Stimulated activated CD4-positive, alpha-beta T cell treated with anti-CD3 and anti-CD28 coated beads, Interleukin-4, amount 100 ng/mL, for 1 hour (primary cell): ENCODE measurements at regions not wholly inside any gene's neighbourhood (a gene's known extent, or its start where the extent isn't known, plus 50 kb on each side); places are given as distances from the start of the nearest gene placed in this dataset.
A peak's percentile ranks its signal among the peaks of the same experiment; 100 is the strongest.

Source experiments
- DNase-seq: peaks from one replicate; pipeline ENCODE4 v3.0.0-alpha.2; 2020

GRCh38 chr2:160683206-160683605 is 189.6 kb upstream of the RBMS1 start:
- DNase-seq: no peak

GRCh38 chr2:160687629-160688028 is 194.0 kb upstream of the RBMS1 start:
- DNase-seq: no peak

- no peak for DNase-seq
These were observed 195.8 kb upstream of the RBMS1 start for GRCh38 chr2:160689441-160689840.

- DNase-seq: no peak
These were observed 200.6 kb upstream of the RBMS1 start for GRCh38 chr2:160694221-160694620.

- DNase-seq: peak; percentile 8
These were observed 201.0 kb upstream of the RBMS1 start for GRCh38 chr2:160694631-160695030.

GRCh38 chr2:160695402-160696086 is 201.9 kb upstream of the RBMS1 start:
- DNase-seq: no peak

GRCh38 chr2:160696087-160696452 is 202.5 kb upstream of the RBMS1 start:
- no peak for DNase-seq

GRCh38 chr2:160697817-160698216 is 204.2 kb upstream of the RBMS1 start:
- no peak for DNase-seq

- DNase-seq: no peak
These were observed 206.6 kb upstream of the RBMS1 start for GRCh38 chr2:160700021-160700814.

- no peak for DNase-seq
These were observed 208.2 kb upstream of the RBMS1 start for GRCh38 chr2:160701822-160702221.

GRCh38 chr2:160702754-160703153 is 209.1 kb upstream of the RBMS1 start:
- no peak for DNase-seq

- peak; percentile 6 for DNase-seq
These were observed 210.3 kb upstream of the RBMS1 start for GRCh38 chr2:160703648-160704585.

- no peak for DNase-seq
These were observed 221.8 kb upstream of the RBMS1 start for GRCh38 chr2:160715428-160715827.

- no peak for DNase-seq
These were observed 225.5 kb upstream of the RBMS1 start for GRCh38 chr2:160719116-160719515.

- DNase-seq: no peak
These were observed 226.5 kb upstream of the RBMS1 start for GRCh38 chr2:160720098-160720497.

GRCh38 chr2:160721089-160722040 is 227.8 kb upstream of the RBMS1 start:
- no peak for DNase-seq

GRCh38 chr2:160726046-160726445 is 232.4 kb upstream of the RBMS1 start:
- no peak for DNase-seq

- DNase-seq: no peak
These were observed 236.8 kb upstream of the RBMS1 start for GRCh38 chr2:160730296-160730995.

GRCh38 chr2:160731415-160731814 is 237.8 kb upstream of the RBMS1 start:
- DNase-seq: no peak

GRCh38 chr2:160731856-160732255 is 238.2 kb upstream of the RBMS1 start:
- no peak for DNase-seq

GRCh38 chr2:160735696-160736095 is 242.1 kb upstream of the RBMS1 start:
- no peak for DNase-seq
